IMR-90 (cell line): ENCODE measurements at regions not wholly inside any gene's neighbourhood (a gene's known extent, or its start where the extent isn't known, plus 50 kb on each side); places are given as distances from the start of the nearest gene placed in this dataset.

Source experiments
- ATAC-seq: fragments of 200-7000 bp; cut with Tn5 transposase; 2 replicates; pipeline ENCODE4 v1.9.1; 2020; ENCODE audit warnings: low read depth, mild to moderate bottlenecking, moderate library complexity
- BruUV-seq: library from RNA; stranded (reverse); fragments of 400-500 nt; replicated peaks from 2 replicates; lab custom pipeline; 2021; lab: Mats Ljungman, UMichigan
- CTCF ChIA-PET: fragments of 300-600 bp; formaldehyde crosslinking; extraction: SDS; loops from one replicate; lab custom pipeline; 2021; ENCODE audit warnings: antibody characterized with exemption; lab: Yijun Ruan, JAX
- POLR2A ChIA-PET: fragments of 300-600 bp; sonication (Branson Sonifier 250); formaldehyde crosslinking; loops from one replicate; lab custom pipeline; 2022; ENCODE audit warnings: antibody characterized with exemption; ENCODE audit not compliant: unreplicated experiment; lab: Charles Lee
- DNase-seq: peaks from one replicate; pipeline ENCODE4 v3.0.0; 2013
- H2AFZ ChIP-seq: replicated peaks from 2 replicates; pipeline ENCODE3; 2013; ENCODE audit warnings: low read length, mild to moderate bottlenecking; ENCODE audit not compliant: poor library complexity
- H2AK5ac ChIP-seq: 2 replicates; pipeline ENCODE4 v1.6.1; 2013; ENCODE audit warnings: low read depth, low read length, inconsistent platforms
- H2AK9ac ChIP-seq: replicated peaks from 2 replicates; pipeline ENCODE3; 2013; ENCODE audit warnings: mild to moderate bottlenecking, low read depth, low read length, moderate library complexity; ENCODE audit not compliant: poor library complexity
- H2BK120ac ChIP-seq: 2 replicates; pipeline ENCODE4 v1.6.1; 2013; ENCODE audit warnings: low read depth, low read length, inconsistent platforms
- H2BK15ac ChIP-seq: 3 replicates; pipeline ENCODE4 v1.6.1; 2013; ENCODE audit warnings: low read depth, low read length, inconsistent platforms
- H2BK20ac ChIP-seq: 2 replicates; pipeline ENCODE4 v1.6.1; 2013; ENCODE audit warnings: low read depth, mild to moderate bottlenecking, inconsistent platforms, low read length, moderate library complexity
- H2BK5ac ChIP-seq: 2 replicates; pipeline ENCODE4 v1.6.1; 2013; ENCODE audit warnings: mild to moderate bottlenecking, low read depth, low read length, inconsistent platforms; ENCODE audit not compliant: poor library complexity, severe bottlenecking
- H3K14ac ChIP-seq: replicated peaks from 2 replicates; pipeline ENCODE4 v1.6.1; 2013; ENCODE audit warnings: low read depth, low read length, inconsistent platforms
- H3K18ac ChIP-seq: 2 replicates; pipeline ENCODE4 v1.6.1; 2013; ENCODE audit warnings: low read depth, low read length, control low read depth
- H3K23ac ChIP-seq: 2 replicates; pipeline ENCODE4 v1.6.1; 2013; ENCODE audit warnings: low read depth, low read length, inconsistent platforms
- H3K27ac ChIP-seq: 2 replicates; pipeline ENCODE4 v1.5.1; 2013; ENCODE audit warnings: mild to moderate bottlenecking, control low read depth, low read length; ENCODE audit not compliant: insufficient read depth
- H3K27me3 ChIP-seq: 2 replicates; pipeline ENCODE4 v1.6.1; 2013; ENCODE audit warnings: low read length; ENCODE audit not compliant: control insufficient read depth, insufficient read depth
- H3K36me3 ChIP-seq: 2 replicates; pipeline ENCODE4 v1.6.1; 2013; ENCODE audit warnings: low read length, mixed read lengths; ENCODE audit not compliant: control insufficient read depth, insufficient read depth
- H3K4ac ChIP-seq: 2 replicates; pipeline ENCODE4 v1.6.1; 2013; ENCODE audit warnings: low read depth, low read length, inconsistent platforms
- H3K4me1 ChIP-seq: 2 replicates; pipeline ENCODE4 v1.6.1; 2013; ENCODE audit warnings: low read length, mixed read lengths; ENCODE audit not compliant: control insufficient read depth, insufficient read depth
- H3K4me2 ChIP-seq: 2 replicates; pipeline ENCODE4 v1.6.1; 2013; ENCODE audit warnings: low read depth, mild to moderate bottlenecking, control low read depth, low read length, moderate library complexity
- H3K4me3 ChIP-seq: 2 replicates; pipeline ENCODE4 v1.5.1; 2013; ENCODE audit warnings: low read depth, mild to moderate bottlenecking, control low read depth, low read length, moderate library complexity; ENCODE audit not compliant: insufficient read depth
- H3K56ac ChIP-seq: 2 replicates; pipeline ENCODE4 v1.6.1; 2013; ENCODE audit warnings: low read length, inconsistent platforms; ENCODE audit not compliant: insufficient read depth; ENCODE audit errors: extremely low read depth
- H3K79me1 ChIP-seq, 2 experiments: 2 replicates each; pipeline ENCODE4 v1.6.1; 2013; ENCODE audit warnings: low read length in 2 of 2, inconsistent platforms in 1 of 2, low read depth in 1 of 2
- H3K9ac ChIP-seq: 2 replicates; pipeline ENCODE4 v1.6.1; 2013; ENCODE audit warnings: low read depth, low read length, control low read depth
- H3K9me1 ChIP-seq: 2 replicates; pipeline ENCODE4 v1.6.1; 2013; ENCODE audit warnings: low read length, inconsistent platforms; ENCODE audit not compliant: insufficient read depth
- H3K9me3 ChIP-seq: 2 replicates; pipeline ENCODE4 v1.6.1; 2013; ENCODE audit warnings: low read length; ENCODE audit not compliant: control insufficient read depth, insufficient read depth
- H4K20me1 ChIP-seq: 2 replicates; pipeline ENCODE4 v1.6.1; 2013; ENCODE audit warnings: low read length, inconsistent platforms; ENCODE audit not compliant: insufficient read depth
- H4K5ac ChIP-seq: 2 replicates; pipeline ENCODE4 v1.6.1; 2013; ENCODE audit warnings: mild to moderate bottlenecking, low read depth, low read length, control low read depth
- H4K8ac ChIP-seq, 2 experiments: 2 replicates each; pipeline ENCODE4 v1.6.1; 2013; ENCODE audit warnings: low read depth in 2 of 2, low read length in 2 of 2, control low read depth in 1 of 2, inconsistent platforms in 1 of 2
- H4K91ac ChIP-seq: 2 replicates; pipeline ENCODE4 v1.6.1; 2013; ENCODE audit warnings: low read depth, low read length, inconsistent platforms; ENCODE audit not compliant: insufficient read depth
- BHLHE40 ChIP-seq: fragments of 150-350 bp; IDR thresholded peaks from 2 replicates; pipeline ENCODE4 v1.6.1; 2016; ENCODE audit warnings: mild to moderate bottlenecking, low read depth, low read length
- CEBPB ChIP-seq: IDR thresholded peaks from 2 replicates; pipeline ENCODE4 v1.6.1; 2012; ENCODE audit warnings: low read depth, low read length, improper control_type of control experiment
- CTCF ChIP-seq: conservative IDR thresholded peaks from 2 replicates; pipeline ENCODE4 v1.5.1; 2012; ENCODE audit warnings: mild to moderate bottlenecking, low read depth, low read length, improper control_type of control experiment
- FOS ChIP-seq: fragments of 150-350 bp; IDR thresholded peaks from 2 replicates; pipeline ENCODE4 v1.6.1; 2016; ENCODE audit warnings: low read depth, low read length
- MAFK ChIP-seq: IDR thresholded peaks from 2 replicates; pipeline ENCODE4 v1.6.1; 2012; ENCODE audit warnings: low read depth, low read length, improper control_type of control experiment
- NFE2L2 ChIP-seq: fragments of 150-350 bp; IDR thresholded peaks from 2 replicates; pipeline ENCODE4 v1.6.1; 2016; ENCODE audit warnings: low read depth, mild to moderate bottlenecking, low read length
- POLR2A ChIP-seq: IDR thresholded peaks from 2 replicates; pipeline ENCODE4 v1.6.1; 2012; ENCODE audit warnings: mild to moderate bottlenecking, low read depth, low read length
- RAD21 ChIP-seq: IDR thresholded peaks from 2 replicates; pipeline ENCODE4 v1.6.1; 2012; ENCODE audit warnings: low read length, improper control_type of control experiment
- RCOR1 ChIP-seq: IDR thresholded peaks from 2 replicates; pipeline ENCODE4 v1.6.1; 2012; ENCODE audit warnings: mild to moderate bottlenecking, low read length, improper control_type of control experiment; ENCODE audit not compliant: insufficient replicate concordance
- RFX5 ChIP-seq: IDR thresholded peaks from 2 replicates; pipeline ENCODE4 v1.8.0; 2012; ENCODE audit warnings: low read depth, mild to moderate bottlenecking, low read length, moderate library complexity
- SMC3 ChIP-seq: fragments of 150-350 bp; IDR thresholded peaks from 2 replicates; pipeline ENCODE4 v1.6.1; 2016; ENCODE audit warnings: low read depth, mild to moderate bottlenecking, antibody characterized with exemption, low read length, moderate library complexity
- USF2 ChIP-seq: fragments of 150-350 bp; IDR thresholded peaks from 2 replicates; pipeline ENCODE4 v1.6.1; 2017; ENCODE audit warnings: mild to moderate bottlenecking, antibody characterized with exemption, low read length, low read depth
- WGBS, 2 experiments: methylation state at CpG; one replicate each; pipeline versions ENCODE4 v1.1.5 to v1.1.7; 2013; ENCODE audit warnings: missing lambda C conversion rate in 2 of 2; ENCODE audit not compliant: insufficient read length in 1 of 2; ENCODE audit errors: extremely low coverage in 2 of 2; 5-methylcytosine and 5-hydroxymethylcytosine counted together
- dilution Hi-C: fragments of 300-500 bp; cut with HindIII; formaldehyde crosslinking; loops from one replicate; pipeline ENCODE4 v1.14.3; 2018; ENCODE audit warnings: low sequenced_read_pairs; ENCODE audit not compliant: unreplicated experiment
- in situ Hi-C: fragments of 300-500 bp; cut with MboI; formaldehyde crosslinking; loops from 3 replicates; pipeline ENCODE4 v1.14.3; 2019; ENCODE audit warnings: low sequenced_read_pairs, inconsistent platforms, mixed read lengths
- intact Hi-C: fragments of 100-400 bp; cut with micrococcal nuclease; formaldehyde crosslinking; loops from 2 replicates; pipeline ENCODE4 v1.10.0; 2022

- ATAC-seq, result no peak
- H3K4me3 ChIP-seq, result no peak overlapping the region
- H2AK9ac ChIP-seq, result no peak overlapping the region
- no peak for DNase-seq
- H3K79me1 ChIP-seq, result no peaks in the 10 kb centered on the region
- H4K20me1 ChIP-seq, result no peaks in the 10 kb centered on the region
- H3K18ac ChIP-seq, result no peak overlapping the region
- no peak overlapping the region for H3K14ac ChIP-seq
- dilution Hi-C loops, result no loop called here
- H3K56ac ChIP-seq, result no peak overlapping the region
- H2BK5ac ChIP-seq, result no peak overlapping the region
- no peak overlapping the region for H3K4ac ChIP-seq
- no CpG with 5 or more reads among the region's 3 CpGs for WGBS, 2 experiments
- no peaks in the 10 kb centered on the region for H3K27me3 ChIP-seq
- intact Hi-C loops, result no loop called here
- H2AFZ ChIP-seq, result no peak overlapping the region
- no peak overlapping the region for H4K91ac ChIP-seq
- no peak overlapping the region for H4K8ac ChIP-seq
- no peaks in the 10 kb centered on the region for H3K36me3 ChIP-seq
- no TSS peak for BruUV-seq
- no peak overlapping the region for H3K23ac ChIP-seq
- 0 out of 2 replicates have a peak, but pooled peaks cover 5% of the 10 kb centered on the region for H3K9me3 ChIP-seq
- in situ Hi-C loops, result no loop called here
- no peak overlapping the region for H3K27ac ChIP-seq
- CTCF ChIA-PET, result no interaction called here
- no peak overlapping the region for H2BK20ac ChIP-seq
- no peaks in the 10 kb centered on the region for H3K9me1 ChIP-seq
- H2BK120ac ChIP-seq, result no peak overlapping the region
- no peak overlapping the region for H3K9ac ChIP-seq
- H3K4me2 ChIP-seq, result no peak overlapping the region
- no peak for TF ChIP-seq USF2
- no peak for TF ChIP-seq BHLHE40
- no peak for TF ChIP-seq RFX5
- TF ChIP-seq CEBPB, result no peak
- TF ChIP-seq RAD21, result no peak
- TF ChIP-seq RCOR1, result no peak
- no peak for TF ChIP-seq SMC3
- TF ChIP-seq CTCF, result no peak
- TF ChIP-seq POLR2A, result no peak
- no peak for TF ChIP-seq NFE2L2
- no peak for TF ChIP-seq FOS
- no peak for TF ChIP-seq MAFK
- POLR2A ChIA-PET, result no interaction called here
- H4K5ac ChIP-seq, result no peak overlapping the region
- H2AK5ac ChIP-seq, result no peak overlapping the region
- H2BK15ac ChIP-seq, result no peak overlapping the region
- H3K4me1 ChIP-seq, result no peaks in the 10 kb centered on the region
Measured at GRCh38 chr2:192657362-192657761, 462.6 kb upstream of the TMEFF2 start.
